ENCODE measurements at regions not wholly inside any gene's neighbourhood (a gene's known extent, or its start where the extent isn't known, plus 50 kb on each side); places are given as distances from the start of the nearest gene placed in this dataset.
"Not testable (repeated sequence)": the region's sequence is repeated elsewhere in the genome, so short reads cannot be mapped to it uniquely, and the experiment has no call there.

DNA sequence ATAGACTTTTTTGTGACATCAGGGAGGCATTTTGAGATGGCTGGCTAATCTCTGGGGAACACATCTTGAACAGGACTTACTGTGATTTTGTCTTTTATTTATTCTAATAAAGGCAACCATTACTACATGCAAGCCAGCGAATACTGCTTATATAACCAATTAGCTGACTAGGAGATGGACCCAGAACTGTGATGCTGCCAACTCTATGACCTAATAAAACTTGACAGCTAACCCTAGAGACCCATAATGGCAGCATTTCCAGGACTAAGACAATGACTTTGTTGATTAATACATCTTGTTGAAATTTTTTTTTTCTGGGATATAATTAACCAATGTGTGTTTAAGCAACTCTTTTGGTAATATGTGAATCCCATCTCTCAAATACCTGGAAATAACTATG, 584.6 kb downstream of the PRR32 start:
- H3K27ac Mint-ChIP-seq: no peak overlapping the region
- TF ChIP-seq, protein P1, sequence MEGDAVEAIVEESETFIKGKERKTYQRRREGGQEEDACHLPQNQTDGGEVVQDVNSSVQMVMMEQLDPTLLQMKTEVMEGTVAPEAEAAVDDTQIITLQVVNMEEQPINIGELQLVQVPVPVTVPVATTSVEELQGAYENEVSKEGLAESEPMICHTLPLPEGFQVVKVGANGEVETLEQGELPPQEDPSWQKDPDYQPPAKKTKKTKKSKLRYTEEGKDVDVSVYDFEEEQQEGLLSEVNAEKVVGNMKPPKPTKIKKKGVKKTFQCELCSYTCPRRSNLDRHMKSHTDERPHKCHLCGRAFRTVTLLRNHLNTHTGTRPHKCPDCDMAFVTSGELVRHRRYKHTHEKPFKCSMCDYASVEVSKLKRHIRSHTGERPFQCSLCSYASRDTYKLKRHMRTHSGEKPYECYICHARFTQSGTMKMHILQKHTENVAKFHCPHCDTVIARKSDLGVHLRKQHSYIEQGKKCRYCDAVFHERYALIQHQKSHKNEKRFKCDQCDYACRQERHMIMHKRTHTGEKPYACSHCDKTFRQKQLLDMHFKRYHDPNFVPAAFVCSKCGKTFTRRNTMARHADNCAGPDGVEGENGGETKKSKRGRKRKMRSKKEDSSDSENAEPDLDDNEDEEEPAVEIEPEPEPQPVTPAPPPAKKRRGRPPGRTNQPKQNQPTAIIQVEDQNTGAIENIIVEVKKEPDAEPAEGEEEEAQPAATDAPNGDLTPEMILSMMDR (conservative IDR thresholded peaks at IDR 0.05): no peak
- no peak for DNase-seq (ENCODE audit: extremely low spot score, unreplicated experiment)

GRCh38 chrX:127400231-127400630, 580.7 kb downstream of the PRR32 start:
- H3K27me3 Mint-ChIP-seq; DNase-seq (ENCODE audit: extremely low spot score, unreplicated experiment); H3K4me1 Mint-ChIP-seq (ENCODE audit: unreplicated experiment); H3K27ac Mint-ChIP-seq; H3K36me3 Mint-ChIP-seq; H3K9me3 Mint-ChIP-seq; H3K4me3 Mint-ChIP-seq: not testable (repeated sequence)

More for the DNA sequence above, 584.6 kb downstream of the PRR32 start:
- Mint-ChIP-seq H3K27me3 (no peaks in the 10 kb centered on the region), H3K4me3 (no peak overlapping the region), H3K36me3 (no peaks in the 10 kb centered on the region), H3K4me1 (ENCODE audit: unreplicated experiment) (no peaks in the 10 kb centered on the region), H3K9me3 (no peaks in the 10 kb centered on the region)

DNA sequence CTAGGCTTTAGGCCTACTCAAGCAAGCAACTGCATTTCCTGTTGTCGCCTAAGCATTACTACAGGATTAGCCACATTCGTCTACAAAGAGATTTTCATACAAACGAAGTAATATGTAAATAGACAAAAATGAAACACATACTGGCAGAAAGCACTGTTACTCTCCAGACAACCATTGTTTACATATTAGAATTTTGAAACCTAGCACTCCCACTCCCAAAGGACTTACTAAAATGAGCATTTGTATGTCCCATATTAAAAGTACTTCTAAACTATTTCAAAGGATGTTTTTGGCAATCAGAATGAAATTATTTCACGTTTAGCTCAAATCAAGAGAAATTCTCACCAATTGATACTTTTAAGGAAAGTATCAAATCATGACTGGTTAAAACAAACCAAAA, 570.8 kb downstream of the PRR32 start:
- H3K27ac Mint-ChIP-seq: no peak overlapping the region
- no peaks in the 10 kb centered on the region for H3K27me3 Mint-ChIP-seq
- no peaks in the 10 kb centered on the region for H3K36me3 Mint-ChIP-seq
- no peak for DNase-seq (ENCODE audit: extremely low spot score, unreplicated experiment)
- no peaks in the 10 kb centered on the region for H3K9me3 Mint-ChIP-seq
- H3K4me3 Mint-ChIP-seq: no peak overlapping the region
- TF ChIP-seq, protein P1 (conservative IDR thresholded peaks at IDR 0.05): no peak
- no peaks in the 10 kb centered on the region for H3K4me1 Mint-ChIP-seq (ENCODE audit: unreplicated experiment)

GRCh38 chrX:127389900-127390299, 570.4 kb downstream of the PRR32 start:
- TF ChIP-seq, protein P1 (conservative IDR thresholded peaks at IDR 0.05): no peak
- no peak for DNase-seq (ENCODE audit: extremely low spot score, unreplicated experiment)
- H3K27me3 Mint-ChIP-seq: no peaks in the 10 kb centered on the region

More at GRCh38 chrX:127389900-127390299, 570.4 kb downstream of the PRR32 start:
- H3K9me3 Mint-ChIP-seq: no peaks in the 10 kb centered on the region
- H3K4me1 Mint-ChIP-seq (ENCODE audit: unreplicated experiment): no peaks in the 10 kb centered on the region
- no peak overlapping the region for H3K27ac Mint-ChIP-seq
- H3K4me3 Mint-ChIP-seq: no peak overlapping the region
- no peaks in the 10 kb centered on the region for H3K36me3 Mint-ChIP-seq

Data from type B pancreatic cell (in vitro differentiated cells).